GM13977 (cell line): ENCODE measurements at regions not wholly inside any gene's neighbourhood (a gene's known extent, or its start where the extent isn't known, plus 50 kb on each side); places are given as distances from the start of the nearest gene placed in this dataset.

Source experiments
- DNase-seq: peaks from one replicate; pipeline ENCODE4 v3.0.0; 2012; ENCODE audit warnings: low spot score
- CTCF ChIP-seq: IDR thresholded peaks from 2 replicates; pipeline ENCODE4 v1.5.1; 2012; ENCODE audit warnings: mild to moderate bottlenecking, control low read depth; ENCODE audit not compliant: insufficient read depth; ENCODE audit errors: extremely low read depth, missing control alignments
- in situ Hi-C: fragments of 300-500 bp; cut with MboI; formaldehyde crosslinking; loops from one replicate; pipeline ENCODE4 v1.12.0; 2022; ENCODE audit warnings: low sequenced_read_pairs, low pct_unique_long_range_greater_than_20kb, mixed read lengths, inconsistent platforms; ENCODE audit not compliant: unreplicated experiment

DNA sequence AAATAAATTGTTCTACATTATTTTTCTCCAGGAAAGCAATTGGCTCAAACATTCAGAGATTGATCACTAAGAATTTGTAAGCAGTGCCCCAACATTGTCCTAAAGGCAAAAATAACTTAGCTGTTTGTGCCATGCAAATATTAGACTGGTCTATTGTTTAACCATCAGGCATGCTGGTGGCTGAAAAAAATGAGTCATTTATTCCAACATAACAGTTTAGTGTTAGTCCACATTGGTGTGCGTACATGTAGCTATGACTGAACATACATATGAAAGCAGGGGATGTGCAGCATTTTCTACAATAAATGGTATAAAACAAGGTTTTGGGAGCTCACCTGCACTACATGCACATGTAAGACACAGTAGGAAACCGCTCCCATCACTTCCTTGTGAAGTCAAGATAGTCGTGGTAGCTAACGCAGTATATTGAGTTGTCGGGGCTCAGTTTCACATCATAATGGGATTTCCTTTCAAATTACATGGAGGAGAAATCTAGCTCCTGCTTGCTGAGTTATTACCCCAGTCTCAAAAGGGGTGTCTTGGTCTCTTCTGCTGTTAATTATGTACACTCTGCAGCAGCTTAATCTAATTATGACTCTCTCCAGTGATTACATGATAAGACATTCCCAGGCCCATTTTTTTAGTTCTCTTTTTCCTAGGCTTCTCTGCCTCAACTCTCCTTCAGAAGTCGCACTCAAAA lies 199.4 kb downstream of the LYPLAL1 start:
- TF ChIP-seq CTCF: no peak
- in situ Hi-C loops: no loop called here
- DNase-seq: no peak

- no peak for TF ChIP-seq CTCF
- in situ Hi-C loops: no loop called here
- no peak for DNase-seq
Measured at GRCh38 chr1:219371471-219371870, 197.8 kb downstream of the LYPLAL1 start.

GRCh38 chr1:219367496-219367895 lies 193.8 kb downstream of the LYPLAL1 start:
- no peak for TF ChIP-seq CTCF
- in situ Hi-C loops: no loop called here
- no peak for DNase-seq

DNA sequence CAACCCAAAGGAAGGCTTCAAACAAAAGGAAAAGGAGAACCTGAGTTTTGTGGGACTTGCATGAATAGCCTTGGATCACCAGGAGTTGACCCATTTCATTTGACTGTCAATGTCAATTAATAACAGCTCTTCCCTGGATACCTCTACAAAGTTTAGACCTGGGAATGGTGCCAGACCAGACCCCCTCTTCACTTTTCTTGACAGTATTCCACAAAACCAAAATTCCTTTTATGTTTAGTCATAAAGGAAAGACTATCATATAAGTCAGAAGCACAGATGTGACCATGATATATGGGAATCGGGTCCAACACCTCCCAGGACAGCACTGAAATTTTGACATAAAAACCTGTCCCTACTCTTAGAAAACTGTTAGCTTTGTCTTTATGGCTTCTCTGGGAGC lies 191.8 kb downstream of the LYPLAL1 start:
- no peak for TF ChIP-seq CTCF
- DNase-seq: no peak
- in situ Hi-C loops: no loop called here

DNA sequence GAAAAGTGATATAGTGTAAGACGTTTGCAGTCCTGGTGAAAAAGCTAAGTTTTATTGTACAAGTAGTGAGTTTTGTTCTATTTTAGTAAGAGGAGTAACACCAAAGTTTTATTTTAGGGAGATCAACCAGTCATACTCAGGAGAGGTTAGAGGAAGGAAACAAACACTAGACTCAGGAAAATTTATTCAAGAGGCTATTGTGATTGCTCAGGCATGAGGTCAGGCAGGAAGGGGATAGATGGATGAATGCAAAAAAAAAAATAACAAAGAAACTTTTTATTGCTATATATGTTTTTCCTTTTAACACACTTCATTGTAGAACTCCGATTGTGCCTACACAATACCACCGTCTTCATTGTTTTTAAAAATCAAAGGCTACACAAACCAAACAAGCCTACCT lies 189.0 kb downstream of the LYPLAL1 start:
- in situ Hi-C loops: no loop called here
- no peak for DNase-seq
- no peak for TF ChIP-seq CTCF

DNA sequence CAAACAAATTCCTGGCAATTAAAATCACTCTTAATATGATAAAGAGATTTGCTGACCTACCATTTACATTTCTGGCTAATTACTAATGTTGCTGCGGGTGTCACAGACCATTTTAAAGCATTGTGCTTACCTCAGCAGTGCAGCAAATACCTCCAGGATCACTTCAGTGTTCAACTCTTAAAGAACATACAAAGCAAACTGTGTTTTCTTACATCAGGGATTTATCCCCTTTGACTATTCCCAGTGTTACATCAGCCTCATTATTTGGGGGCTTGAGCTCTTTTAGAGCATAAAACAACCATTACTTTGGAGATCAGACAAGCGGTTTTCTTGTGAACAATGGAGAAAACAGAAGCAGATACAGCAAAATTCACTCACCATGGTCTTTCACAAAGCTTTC lies 185.4 kb downstream of the LYPLAL1 start:
- DNase-seq: no peak
- no peak for TF ChIP-seq CTCF
- in situ Hi-C loops: no loop called here
